Adrenal gland (tissue), 9 donors: ENCODE measurements at regions not wholly inside any gene's neighbourhood (a gene's known extent, or its start where the extent isn't known, plus 50 kb on each side); places are given as distances from the start of the nearest gene placed in this dataset.

Experiments used
- DNase-seq, 7 donors: peaks; one replicate each; pipeline ENCODE4 v3.0.0-alpha.2; 2019 to 2020
- H3K27ac ChIP-seq, 5 donors: fragments of 200-600 bp; sonication (generic) in 4 of 5; 1 replicate in 3 of 5; 2 replicates in 2 of 5; pipeline versions ENCODE4 v1.5.1 to v1.8.0; 2016 to 2020; ENCODE audit warnings: mild to moderate bottlenecking in 1 of 5
- H3K27me3 ChIP-seq: fragments of 200-600 bp; 2 replicates; pipeline ENCODE4 v1.8.0; 2021
- H3K36me3 ChIP-seq, 2 donors: fragments of 200-600 bp; replicated peaks in 1 of 2; 1 replicate in 1 of 2; 2 replicates in 1 of 2; pipeline versions ENCODE4 v1.5.1 to v1.8.0; 2018 to 2022
- H3K4me1 ChIP-seq, 2 donors: fragments of 200-600 bp; replicated peaks in 1 of 2; 1 replicate in 1 of 2; 2 replicates in 1 of 2; pipeline versions ENCODE4 v1.5.1 to v1.8.0; 2018 to 2021
- H3K4me3 ChIP-seq, 4 donors: fragments of 200-600 bp; sonication (generic) in 3 of 4; one replicate each; pipeline ENCODE4 v1.5.1; 2016 to 2018
- H3K9me3 ChIP-seq, 3 donors: fragments of 200-600 bp; sonication (generic) in 1 of 3; replicated peaks in 1 of 3; 1 replicate in 2 of 3; 2 replicates in 1 of 3; pipeline versions ENCODE4 v1.5.1 to v1.8.0; 2016 to 2021
- CTCF ChIP-seq, 6 experiments: fragments of 450-650 bp in 4 of 6; fragments of 200-600 bp in 2 of 6; sonication (generic) in 1 of 6; IDR thresholded peaks; 1 replicate in 5 of 6; 2 replicates in 1 of 6; pipeline versions ENCODE4 v1.5.1 to v1.8.0; 2016 to 2021; ENCODE audit warnings: antibody characterized with exemption in 6 of 6, mild to moderate bottlenecking in 2 of 6, moderate library complexity in 1 of 6
- POLR2A ChIP-seq, 2 donors: fragments of 450-650 bp; IDR thresholded peaks; one replicate each; pipeline ENCODE4 v1.6.1; 2017; ENCODE audit warnings: antibody characterized with exemption in 2 of 2, mild to moderate bottlenecking in 2 of 2, moderate library complexity in 1 of 2
- WGBS, 4 donors: extraction: QIAGEN DNeasy Blood & Tissue Kit in 2 of 4; methylation state at CpG; one replicate each; pipeline versions ENCODE4 v1.1.5 to v1.1.7; 2013 to 2017; 5-methylcytosine and 5-hydroxymethylcytosine counted together
- intact Hi-C, 2 donors: fragments of 100-400 bp; cut with DNase I; formaldehyde crosslinking; loops; one replicate each; pipeline versions ENCODE4 v1.14.1 to v1.15.0; 2022 to 2023
- donor health status: healthy with polysubstance abuse.
- donor health status: Bipolar disorder and iron deficiency.
- donor health status: DM: yes; HTN: yes; CAD: no.
- donor health status: DM: no; HTN: no; CAD: no.
- donor health status: DM: no; HTN: no; CAD: no.

GRCh38 chr1:101407505-101408211, 170.8 kb downstream of the S1PR1 start:
- no peak overlapping the region for H3K4me3 ChIP-seq
- no peaks in the 10 kb centered on the region for H3K36me3 ChIP-seq
- intact Hi-C loops = no loop called here
- DNase-seq = no peak
- H3K27ac ChIP-seq = no peak overlapping the region
- no peak for TF ChIP-seq POLR2A (IDR thresholded peaks at IDR 0.05)
- TF ChIP-seq CTCF (IDR thresholded peaks at IDR 0.05) = no peak
- H3K27me3 ChIP-seq = no peaks in the 10 kb centered on the region
- no peaks in the 10 kb centered on the region for H3K4me1 ChIP-seq
- WGBS, 4 donors = 35 to 61% (median 51%) methylated on average over 2 of the region's 2 CpGs
- no peaks in the 10 kb centered on the region for H3K9me3 ChIP-seq

- Histone ChIP-seq H3K27ac (no peak overlapping the region), H3K9me3 (no peaks in the 10 kb centered on the region), H3K36me3 (no peaks in the 10 kb centered on the region), H3K4me1 (no peaks in the 10 kb centered on the region), H3K27me3 (no peaks in the 10 kb centered on the region), H3K4me3 (no peak overlapping the region)
- TF ChIP-seq CTCF (IDR thresholded peaks at IDR 0.05) (no peak), POLR2A (IDR thresholded peaks at IDR 0.05) (no peak)
- 91 to 100% (median 96%) methylated on average over 1 of the region's 1 CpG for WGBS, 4 donors
- intact Hi-C loops = no loop called here
- DNase-seq = no peak
Measured at GRCh38 chr1:101408212-101409042, 171.6 kb downstream of the S1PR1 start.

- Histone ChIP-seq H3K4me1 (no peaks in the 10 kb centered on the region), H3K9me3 (no peaks in the 10 kb centered on the region), H3K4me3 (no peak overlapping the region), H3K27ac (no peak overlapping the region), H3K27me3 (no peaks in the 10 kb centered on the region), H3K36me3 (no peaks in the 10 kb centered on the region)
- no peak for DNase-seq
- no peak for TF ChIP-seq POLR2A (IDR thresholded peaks at IDR 0.05)
- no peak for TF ChIP-seq CTCF (IDR thresholded peaks at IDR 0.05)
- intact Hi-C loops = no loop called here
Measured at GRCh38 chr1:101409102-101409501, 172.3 kb downstream of the S1PR1 start.

- 26 to 54% (median 34%) methylated on average over 3 of the region's 3 CpGs for WGBS, 4 donors
- no peaks in the 10 kb centered on the region for H3K4me1 ChIP-seq
- H3K4me3 ChIP-seq = no peak overlapping the region
- H3K27ac ChIP-seq = no peak overlapping the region
- TF ChIP-seq CTCF (IDR thresholded peaks at IDR 0.05) = no peak
- TF ChIP-seq POLR2A (IDR thresholded peaks at IDR 0.05) = no peak
- intact Hi-C loops = no loop called here
- DNase-seq = no peak
- H3K9me3 ChIP-seq = no peaks in the 10 kb centered on the region
- no peaks in the 10 kb centered on the region for H3K36me3 ChIP-seq
- H3K27me3 ChIP-seq = no peaks in the 10 kb centered on the region
Measured at GRCh38 chr1:101410048-101410878, 173.4 kb downstream of the S1PR1 start.
